Aorta (tissue), 5 donors: ENCODE measurements at regions not wholly inside any gene's neighbourhood (a gene's known extent, or its start where the extent isn't known, plus 50 kb on each side); places are given as distances from the start of the nearest gene placed in this dataset.

Source experiments
- ATAC-seq: fragments of 200-7000 bp; cut with Tn5 transposase; one replicate; pipeline ENCODE4 v1.9.1; 2022; ENCODE audit warnings: moderate library complexity; ENCODE audit not compliant: low FRiP score
- DNase-seq, 2 donors: peaks; one replicate each; pipeline ENCODE4 v3.0.0-alpha.2; 2020
- H3K27ac ChIP-seq, 2 donors: one replicate each; pipeline ENCODE4 v1.5.1; 2013; ENCODE audit warnings: low read length in 2 of 2, mild to moderate bottlenecking in 2 of 2, moderate library complexity in 2 of 2, control low read depth in 1 of 2, inconsistent platforms in 1 of 2, low read depth in 1 of 2
- H3K27me3 ChIP-seq, 2 donors: one replicate each; pipeline ENCODE4 v1.6.1; 2013; ENCODE audit warnings: control low read depth in 1 of 2, low read length in 1 of 2, mild to moderate bottlenecking in 1 of 2, moderate library complexity in 1 of 2; ENCODE audit not compliant: insufficient read depth in 2 of 2, control insufficient read depth in 1 of 2
- H3K36me3 ChIP-seq, 2 donors: one replicate each; pipeline ENCODE4 v1.6.1; 2013; ENCODE audit warnings: control low read depth in 1 of 2, low read length in 1 of 2, mild to moderate bottlenecking in 1 of 2; ENCODE audit not compliant: insufficient read depth in 2 of 2, control insufficient read depth in 1 of 2
- H3K4me1 ChIP-seq, 2 donors: one replicate each; pipeline ENCODE4 v1.6.1; 2013; ENCODE audit warnings: low read length in 2 of 2, control low read depth in 1 of 2, mild to moderate bottlenecking in 1 of 2, moderate library complexity in 1 of 2; ENCODE audit not compliant: insufficient read depth in 2 of 2, control insufficient read depth in 1 of 2
- H3K4me3 ChIP-seq, 2 donors: one replicate each; pipeline ENCODE4 v1.5.1; 2013; ENCODE audit warnings: low read length in 2 of 2, control low read depth in 1 of 2, mild to moderate bottlenecking in 1 of 2
- H3K9me3 ChIP-seq: one replicate; pipeline ENCODE4 v1.6.1; 2013; ENCODE audit warnings: mild to moderate bottlenecking, low read length; ENCODE audit not compliant: control insufficient read depth
- WGBS, 2 donors: extraction: QIAGEN DNeasy Blood & Tissue Kit; methylation state at CpG; one replicate each; pipeline ENCODE4 v1.1.7; 2013; 5-methylcytosine and 5-hydroxymethylcytosine counted together
- intact Hi-C, 2 donors: fragments of 100-400 bp; cut with DNase I; formaldehyde crosslinking; loops; one replicate each; pipeline versions ENCODE4 v1.14.2 to v1.15.0; 2022
- donor health status: healthy with polysubstance abuse.
- donor health status: Bipolar disorder and iron deficiency.
- donor health status: DM: no; HTN: no; CAD: no.
- donor health status: DM: no; HTN: no; CAD: no.
- donor health status: DM: yes; HTN: yes; CAD: no.

GRCh38 chr5:93874491-93874890 lies 133.1 kb upstream of the POU5F2 start:
- Histone ChIP-seq H3K4me1 (no peaks in the 10 kb centered on the region), H3K27me3 (no peaks in the 10 kb centered on the region), H3K27ac (no peak overlapping the region), H3K4me3 (no peak overlapping the region), H3K36me3 (peaks cover 0 to 2% of the 10 kb centered on the region in 2 donors), H3K9me3 (no peaks in the 10 kb centered on the region)
- intact Hi-C loops: no loop called here
- no peak for ATAC-seq
- no peak for DNase-seq

- Histone ChIP-seq H3K27ac (no peak overlapping the region), H3K9me3 (no peaks in the 10 kb centered on the region)
- ATAC-seq: no peak
Observed at GRCh38 chr5:93874080-93874479, 132.7 kb upstream of the POU5F2 start.

DNA sequence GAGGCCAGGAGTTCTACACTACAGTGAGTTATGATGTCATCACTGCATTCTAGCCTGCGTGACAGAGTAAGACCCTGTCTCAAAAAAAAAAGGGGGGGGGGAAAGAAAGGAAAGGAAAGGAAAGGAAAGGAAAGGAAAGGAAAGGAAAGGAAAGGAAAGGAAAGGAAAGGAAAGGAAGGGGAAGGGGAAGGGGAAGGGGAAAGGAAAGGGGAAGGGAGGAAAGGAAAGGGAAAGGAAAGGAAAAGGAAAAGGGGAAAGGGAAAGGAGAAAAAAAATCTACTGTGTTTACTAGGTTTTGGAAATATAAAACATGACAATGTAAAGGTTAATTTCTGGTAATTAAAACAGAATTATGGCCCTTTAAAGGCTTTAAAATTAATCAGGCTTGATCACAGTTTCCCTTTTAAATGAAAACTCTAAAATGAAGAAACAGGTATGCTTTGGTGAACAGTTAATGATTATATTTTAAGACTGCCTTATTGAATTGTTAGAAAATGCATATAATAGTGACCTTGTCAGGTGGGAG lies 131.9 kb upstream of the POU5F2 start:
- H3K9me3 ChIP-seq: no peaks in the 10 kb centered on the region
- H3K27me3 ChIP-seq: no peaks in the 10 kb centered on the region
- H3K4me3 ChIP-seq: no peak overlapping the region
- 75 to 93% methylated on average over 1 of the region's 1 CpG for WGBS, 2 donors
- DNase-seq (no peak), ATAC-seq (no peak)
- intact Hi-C loops: no loop called here
- no peak overlapping the region for H3K27ac ChIP-seq
- H3K36me3 ChIP-seq: peaks cover 0 to 2% of the 10 kb centered on the region in 2 donors
- H3K4me1 ChIP-seq: no peaks in the 10 kb centered on the region

More at GRCh38 chr5:93874080-93874479, 132.7 kb upstream of the POU5F2 start:
- peaks cover 0 to 2% of the 10 kb centered on the region in 2 donors for H3K36me3 ChIP-seq
- WGBS, 2 donors: 66 to 67% methylated on average over 1 of the region's 1 CpG
- DNase-seq: no peak
- H3K27me3 ChIP-seq: no peaks in the 10 kb centered on the region
- intact Hi-C loops: no loop called here
- H3K4me3 ChIP-seq: no peak overlapping the region
- no peaks in the 10 kb centered on the region for H3K4me1 ChIP-seq

DNA sequence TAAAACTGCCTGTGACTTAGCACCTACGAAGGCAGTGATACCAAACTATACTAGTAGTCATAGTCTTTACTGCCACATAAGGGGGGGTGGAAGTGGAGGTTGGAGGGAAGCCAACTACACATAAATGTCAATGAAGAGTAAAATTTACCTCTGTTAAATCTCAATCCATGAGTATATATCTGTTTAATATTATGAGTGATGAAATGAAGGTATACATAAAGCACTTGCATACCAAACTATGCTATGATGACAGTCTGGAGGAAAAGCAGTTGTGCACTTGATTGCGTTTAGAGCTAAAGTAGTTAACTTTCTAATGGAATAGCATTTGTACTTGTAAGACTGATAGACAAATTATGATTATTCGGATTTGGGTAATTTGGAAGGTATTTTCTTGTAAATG lies 129.2 kb upstream of the POU5F2 start:
- ATAC-seq (no peak), DNase-seq (no peak)
- peaks cover 0 to 2% of the 10 kb centered on the region in 2 donors for H3K36me3 ChIP-seq
- no peaks in the 10 kb centered on the region for H3K27me3 ChIP-seq
- WGBS, 2 donors: 83 to 94% methylated on average over 3 of the region's 3 CpGs
- H3K27ac ChIP-seq: no peak overlapping the region
- intact Hi-C loops: no loop called here
- no peaks in the 10 kb centered on the region for H3K4me1 ChIP-seq
- H3K9me3 ChIP-seq: no peaks in the 10 kb centered on the region
- H3K4me3 ChIP-seq: no peak overlapping the region

DNA sequence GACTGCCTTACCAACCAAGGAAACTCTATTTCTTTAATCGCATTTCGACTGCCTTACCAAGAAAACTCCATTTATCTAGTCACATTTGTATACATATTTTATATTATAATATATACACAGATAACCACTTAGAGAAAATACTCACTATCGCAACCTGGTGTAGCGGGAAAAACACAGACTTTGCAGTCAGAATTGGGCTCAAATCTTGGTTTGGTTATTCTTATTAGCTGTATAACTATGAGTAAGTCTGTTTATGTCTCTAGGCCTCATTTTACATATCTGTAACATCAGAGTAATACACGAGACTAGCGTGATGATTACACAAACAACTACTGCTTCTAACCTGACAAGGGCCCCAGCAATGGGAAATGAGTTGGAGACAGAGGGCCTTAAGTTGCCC lies 127.5 kb upstream of the POU5F2 start:
- Histone ChIP-seq H3K9me3 (no peaks in the 10 kb centered on the region), H3K4me3 (no peak overlapping the region), H3K27ac (no peak overlapping the region), H3K4me1 (no peaks in the 10 kb centered on the region), H3K27me3 (no peaks in the 10 kb centered on the region), H3K36me3 (no peaks in the 10 kb centered on the region)
- DNase-seq (no peak), ATAC-seq (no peak)
- 95 to 97% methylated on average over 6 of the region's 6 CpGs for WGBS, 2 donors
- intact Hi-C loops: no loop called here

DNA sequence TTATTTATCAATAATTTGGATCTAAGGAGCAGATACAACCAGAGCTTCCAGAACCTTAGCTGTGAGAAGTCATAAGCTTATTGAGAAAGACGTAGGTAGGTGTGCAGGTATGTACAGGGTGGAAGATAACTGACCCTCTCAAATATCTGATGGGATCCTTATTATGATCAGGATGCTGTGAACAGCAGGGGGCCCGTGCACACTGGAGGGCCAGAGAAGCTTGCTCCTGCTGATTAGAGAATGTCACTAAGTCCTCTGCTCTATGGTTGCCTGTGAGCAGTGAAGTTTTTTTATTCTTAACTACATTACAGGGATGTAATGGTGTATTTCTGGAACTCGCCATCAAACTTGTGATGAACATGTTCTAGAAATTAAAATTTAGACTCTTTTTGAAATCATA lies 108.9 kb upstream of the POU5F2 start:
- H3K27ac ChIP-seq: no peak overlapping the region
- H3K4me3 ChIP-seq: no peak overlapping the region
- no peaks in the 10 kb centered on the region for H3K4me1 ChIP-seq
- H3K9me3 ChIP-seq: no peaks in the 10 kb centered on the region
- no peak for DNase-seq
- WGBS, 2 donors: 78 to 80% methylated on average over 3 of the region's 3 CpGs
- intact Hi-C loops: no loop called here
- no peaks in the 10 kb centered on the region for H3K36me3 ChIP-seq
- no peak for ATAC-seq
- no peaks in the 10 kb centered on the region for H3K27me3 ChIP-seq

GRCh38 chr5:93845376-93845775 lies 104.0 kb upstream of the POU5F2 start:
- Histone ChIP-seq H3K27ac (no peak overlapping the region), H3K4me3 (no peak overlapping the region), H3K4me1 (no peaks in the 10 kb centered on the region), H3K36me3 (no peaks in the 10 kb centered on the region), H3K9me3 (no peaks in the 10 kb centered on the region), H3K27me3 (no peaks in the 10 kb centered on the region)
- intact Hi-C loops: no loop called here
- DNase-seq (no peak), ATAC-seq (no peak)
- 88 to 95% methylated on average over 2 of the region's 2 CpGs for WGBS, 2 donors

DNA sequence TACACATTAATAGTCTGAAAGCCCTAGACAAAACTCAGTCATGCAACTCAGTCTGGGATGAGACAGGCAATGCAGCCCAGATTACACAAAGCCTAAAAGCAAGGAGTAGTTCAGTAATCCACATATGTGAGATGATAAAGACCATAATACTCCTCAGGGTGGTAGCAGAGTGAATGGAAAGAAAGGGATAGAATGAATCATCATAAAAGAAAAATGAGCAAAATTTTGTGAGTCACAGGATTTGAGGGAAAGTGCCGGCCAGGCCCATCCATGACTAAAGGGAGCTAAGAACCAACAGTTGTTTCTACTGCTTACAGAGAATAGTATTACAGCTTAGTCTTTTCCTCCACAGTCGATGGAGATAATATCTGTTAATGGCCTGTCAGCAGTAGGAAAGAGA lies 90.0 kb upstream of the POU5F2 start:
- ATAC-seq: no peak
- DNase-seq: peak in 1 of 2 donors; percentile 42
- intact Hi-C loops: no loop called here
- Histone ChIP-seq H3K4me1 (no peaks in the 10 kb centered on the region), H3K4me3 (no peak overlapping the region), H3K27me3 (no peaks in the 10 kb centered on the region), H3K36me3 (no peaks in the 10 kb centered on the region), H3K27ac (no peak overlapping the region), H3K9me3 (no peaks in the 10 kb centered on the region)
- WGBS, 2 donors: 65 to 66% methylated on average over 2 of the region's 2 CpGs

DNA sequence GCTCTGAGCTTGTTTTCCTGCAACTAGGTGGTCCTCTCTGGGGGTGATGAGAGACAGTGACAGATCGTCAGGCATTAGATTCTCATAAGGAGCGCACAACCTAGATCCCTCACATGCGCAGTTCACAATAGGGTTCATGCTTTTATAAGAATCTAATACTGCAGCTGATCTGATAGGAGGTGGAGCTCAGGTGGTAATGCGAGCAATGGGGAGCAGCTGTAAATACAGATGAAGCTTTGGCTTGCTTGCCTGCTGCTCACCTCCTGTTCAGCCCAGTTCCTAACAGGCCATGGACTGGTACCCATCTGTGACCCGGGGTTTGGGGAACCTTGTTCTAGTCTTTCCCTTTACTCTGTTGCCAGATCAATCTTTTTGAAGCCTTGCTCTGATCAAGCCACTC lies 89.5 kb upstream of the POU5F2 start:
- intact Hi-C loops: no loop called here
- Histone ChIP-seq H3K36me3 (no peaks in the 10 kb centered on the region), H3K9me3 (no peaks in the 10 kb centered on the region), H3K27me3 (no peaks in the 10 kb centered on the region), H3K27ac (no peak overlapping the region), H3K4me1 (no peaks in the 10 kb centered on the region), H3K4me3 (no peak overlapping the region)
- 96 to 97% methylated on average over 5 of the region's 5 CpGs for WGBS, 2 donors
- no peak for ATAC-seq
- DNase-seq: no peak
